ENCODE measurements at regions not wholly inside any gene's neighbourhood (a gene's known extent, or its start where the extent isn't known, plus 50 kb on each side); places are given as distances from the start of the nearest gene placed in this dataset.
"Not testable (repeated sequence)": the region's sequence is repeated elsewhere in the genome, so short reads cannot be mapped to it uniquely, and the experiment has no call there.

DNA sequence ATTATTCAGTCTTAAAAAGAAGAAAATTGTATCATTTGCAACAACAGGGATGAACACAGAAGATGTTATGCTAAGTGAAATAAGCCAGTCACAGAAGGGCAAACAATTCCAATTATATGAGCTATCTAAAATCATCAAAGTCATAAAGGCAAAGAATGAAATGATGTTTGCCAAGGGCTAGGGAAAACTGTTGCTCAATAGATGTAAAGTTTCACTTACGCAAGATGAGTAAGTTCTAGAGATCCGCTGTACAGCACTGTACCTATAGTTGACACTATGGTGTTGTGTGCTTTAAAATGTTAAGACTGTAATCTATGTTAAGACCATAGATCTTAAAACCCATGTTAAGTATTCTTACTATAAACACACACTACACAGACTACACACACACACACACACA lies 904.6 kb upstream of the LRRN3 start:
- no peak for DNase-seq

DNA sequence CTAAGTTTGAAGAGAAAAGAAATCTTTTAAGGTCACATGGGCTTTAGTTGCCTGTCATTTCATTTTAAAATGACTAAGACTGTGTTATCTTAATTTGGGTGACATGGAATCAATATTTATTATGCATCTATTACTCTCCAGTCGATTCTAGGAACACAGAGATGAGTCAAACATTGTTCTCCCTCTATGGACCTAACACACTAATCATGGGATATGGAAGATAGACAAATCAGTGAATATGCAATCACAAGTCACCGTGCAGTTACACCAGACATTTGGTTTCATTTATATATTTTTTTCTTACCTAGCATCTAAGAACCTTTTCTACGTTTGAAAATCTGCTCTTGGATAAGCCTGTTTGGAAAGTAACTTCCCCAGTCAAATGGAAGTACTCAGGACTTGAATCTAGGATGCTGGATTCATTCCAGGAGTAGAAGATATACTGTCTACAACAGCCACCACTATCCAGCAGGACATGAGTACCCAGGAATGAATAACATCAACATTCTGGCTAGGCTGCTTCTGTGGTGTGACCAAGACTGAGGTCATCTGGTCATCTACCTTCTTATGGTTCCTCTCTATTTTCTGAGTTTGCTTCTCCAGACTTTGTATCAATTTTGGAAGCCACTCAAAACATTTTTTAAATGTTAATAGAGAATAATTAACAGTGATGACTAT lies 902.9 kb upstream of the LRRN3 start:
- no peak for DNase-seq

DNA sequence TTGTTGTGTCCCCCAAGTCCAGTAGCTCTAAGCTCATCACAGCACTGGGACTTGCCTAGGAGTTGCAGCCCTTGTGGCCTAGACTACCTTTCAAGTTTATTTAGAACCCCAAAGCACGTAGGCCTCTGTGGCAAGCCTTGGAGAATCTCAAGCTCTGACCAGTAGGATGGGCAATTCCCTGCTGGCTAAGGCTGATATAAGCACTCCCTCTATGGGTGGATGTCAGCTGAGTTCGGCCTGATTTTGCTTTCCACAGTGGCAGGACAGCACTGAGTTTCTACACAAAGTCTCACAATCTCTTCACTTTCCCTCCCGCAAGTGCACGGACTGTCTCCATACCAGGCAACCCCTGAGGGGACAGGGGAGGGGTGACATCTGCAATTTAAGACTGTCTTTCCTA lies 886.4 kb upstream of the LRRN3 start:
- DNase-seq = no peak

DNA sequence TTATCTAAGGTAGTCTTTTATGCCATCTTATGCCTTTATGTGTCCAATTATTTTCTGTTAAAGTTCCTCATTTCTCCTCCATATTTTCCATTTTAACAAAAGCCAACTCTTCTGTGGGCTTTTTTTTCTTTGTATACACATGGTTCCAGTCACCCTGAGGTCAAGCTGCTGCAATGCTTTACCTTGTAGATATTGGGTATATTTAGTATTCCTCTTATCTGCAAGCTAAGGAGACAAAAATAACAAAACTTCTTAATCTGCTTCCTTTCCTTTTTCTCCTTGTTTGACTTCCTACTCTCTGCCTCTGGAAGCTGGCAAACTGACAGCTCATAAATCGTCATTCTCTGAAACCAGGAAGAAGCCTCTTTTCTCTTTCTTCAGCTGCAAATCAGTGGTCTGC lies 885.0 kb upstream of the LRRN3 start:
- DNase-seq = no peak

DNA sequence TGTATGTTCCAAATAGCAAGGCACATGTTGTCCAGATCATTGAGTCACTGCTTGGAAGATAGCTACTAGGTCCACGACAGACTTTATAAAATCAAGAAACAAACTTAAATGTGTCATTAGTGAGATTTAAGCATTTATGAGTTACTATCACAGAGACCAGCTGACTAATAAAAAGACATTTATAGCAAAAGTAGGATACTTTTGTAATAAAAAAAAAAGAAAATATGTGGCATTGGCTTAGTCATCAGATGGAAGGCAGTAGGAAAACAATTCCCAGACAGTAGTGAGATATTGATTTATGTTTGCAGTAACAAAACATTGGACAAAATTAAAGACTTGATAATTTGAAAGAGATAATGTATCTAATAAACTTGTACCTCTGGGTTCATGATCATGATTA lies 881.0 kb upstream of the LRRN3 start:
- DNase-seq = no peak

DNA sequence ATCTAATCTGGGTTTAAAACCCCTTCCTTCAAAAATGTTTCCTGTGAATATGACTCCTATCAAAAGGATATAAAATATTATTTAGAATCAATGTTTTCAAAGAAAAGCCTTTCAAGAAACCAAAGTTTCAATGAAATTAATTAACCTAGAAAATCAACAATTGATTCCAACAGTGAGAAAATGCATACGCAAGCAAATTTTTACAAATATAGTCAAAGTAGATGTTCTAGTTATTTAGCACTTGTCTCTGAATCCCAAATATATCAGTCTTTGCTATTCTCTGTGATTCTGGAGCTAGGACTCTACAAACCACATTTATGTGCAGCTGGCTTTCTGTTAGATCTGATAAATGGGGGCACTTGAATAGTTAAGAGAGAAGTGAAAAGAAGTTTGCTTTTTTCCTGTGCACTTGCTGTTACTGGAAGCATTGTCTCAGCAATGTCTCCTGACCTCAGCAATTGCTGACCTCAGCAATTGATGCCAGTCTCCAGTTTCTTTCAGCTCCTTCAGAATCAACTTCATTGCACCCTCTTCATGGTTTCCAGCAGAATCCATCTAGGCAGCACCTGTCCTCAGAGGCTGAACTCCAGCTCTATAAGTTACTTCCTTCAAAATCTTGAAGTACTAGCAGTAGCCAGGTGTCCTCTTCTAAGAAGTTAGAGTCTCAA lies 879.9 kb upstream of the LRRN3 start:
- no peak for DNase-seq

DNA sequence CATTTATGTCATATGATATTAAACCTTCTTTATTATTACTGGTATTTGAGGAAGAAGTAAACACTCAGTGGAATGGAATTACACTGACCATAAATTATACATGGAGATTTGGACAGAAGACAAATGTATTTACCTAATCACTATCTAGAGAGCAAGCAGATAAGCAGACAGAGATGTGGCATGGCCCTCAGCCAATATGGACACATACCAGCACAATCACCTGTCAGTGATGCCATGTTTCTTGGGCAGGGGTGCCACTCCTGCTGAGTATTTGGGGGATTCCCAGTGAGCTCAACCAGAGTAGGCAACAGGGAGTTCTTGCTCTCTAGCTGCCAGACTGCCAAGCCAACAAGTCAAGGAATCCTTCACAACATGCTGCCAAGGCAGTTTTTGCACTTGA lies 866.3 kb upstream of the LRRN3 start:
- DNase-seq = no peak

DNA sequence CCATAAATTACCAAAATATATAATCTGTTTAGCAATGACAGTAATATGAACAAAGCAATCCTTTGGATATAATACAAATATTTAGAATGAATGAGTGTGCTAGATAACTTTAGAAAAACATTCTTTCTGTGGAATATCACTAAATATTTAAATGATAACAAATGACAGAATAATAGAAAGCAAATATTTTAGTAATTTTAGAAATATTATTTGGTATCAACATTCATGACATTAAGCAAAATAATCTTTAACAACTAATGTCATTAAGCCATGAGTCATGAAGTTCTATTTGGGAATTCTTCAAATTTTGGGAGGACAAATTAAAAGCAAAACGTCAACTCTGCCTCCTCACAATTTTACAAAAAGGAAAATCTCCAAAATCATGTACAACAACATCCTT lies 844.8 kb upstream of the LRRN3 start:
- DNase-seq = no peak

DNA sequence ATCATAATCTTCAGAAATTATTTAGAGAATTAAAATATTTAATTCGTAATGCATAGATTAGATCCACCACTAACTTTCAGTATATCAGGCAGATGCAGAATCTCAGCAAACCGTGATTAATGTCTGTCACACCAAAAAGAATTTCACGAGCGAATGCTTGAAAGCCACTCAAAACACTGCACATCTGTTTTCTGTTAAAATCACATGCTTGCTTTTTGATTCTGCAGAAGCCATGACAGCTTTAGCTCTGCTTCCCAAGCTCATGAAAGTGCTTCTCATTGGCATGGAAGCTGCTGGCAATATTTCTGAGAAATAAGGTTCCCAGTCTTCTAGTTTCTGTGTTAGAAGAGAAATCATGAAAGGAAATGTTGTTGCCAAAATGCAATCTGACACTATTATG lies 837.8 kb upstream of the LRRN3 start:
- DNase-seq = no peak

DNA sequence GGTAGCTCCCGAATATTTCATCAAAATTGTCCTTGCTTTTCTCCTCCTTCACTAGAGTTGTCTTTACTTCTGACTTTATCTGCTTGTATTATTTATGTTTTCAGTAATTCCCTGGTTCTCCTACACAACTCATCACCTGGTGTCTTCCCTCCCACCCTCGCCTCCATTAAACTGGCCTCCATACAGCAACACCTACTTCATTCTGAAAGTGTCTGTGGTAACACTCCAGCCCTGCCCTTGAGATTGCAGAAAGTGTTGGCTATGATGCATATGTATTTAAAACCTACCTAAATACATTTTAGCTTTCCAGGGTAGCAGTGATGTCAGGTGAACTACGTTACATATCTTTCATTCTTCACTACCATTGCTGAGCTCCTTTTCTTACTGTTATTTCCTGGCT lies 833.3 kb upstream of the LRRN3 start:
- no peak for DNase-seq

DNA sequence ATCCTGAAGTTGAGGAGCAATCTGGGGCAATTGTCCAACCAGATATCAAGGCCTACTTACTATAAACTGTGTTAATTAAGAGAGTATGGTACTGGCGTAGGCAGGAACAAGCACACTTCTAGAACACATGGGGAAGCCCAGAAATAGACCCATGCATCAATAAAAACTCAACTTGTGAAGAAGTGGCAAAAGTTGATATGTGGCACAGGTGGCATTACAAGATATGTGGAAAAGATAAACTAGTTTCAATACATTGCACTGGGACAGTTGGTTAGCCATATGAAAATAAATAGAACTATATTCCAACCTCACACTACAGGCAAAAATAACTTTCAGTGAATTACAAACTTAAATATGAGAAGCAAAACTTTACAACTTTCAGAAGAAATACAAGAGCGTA lies 828.7 kb upstream of the LRRN3 start:
- no peak for DNase-seq

DNA sequence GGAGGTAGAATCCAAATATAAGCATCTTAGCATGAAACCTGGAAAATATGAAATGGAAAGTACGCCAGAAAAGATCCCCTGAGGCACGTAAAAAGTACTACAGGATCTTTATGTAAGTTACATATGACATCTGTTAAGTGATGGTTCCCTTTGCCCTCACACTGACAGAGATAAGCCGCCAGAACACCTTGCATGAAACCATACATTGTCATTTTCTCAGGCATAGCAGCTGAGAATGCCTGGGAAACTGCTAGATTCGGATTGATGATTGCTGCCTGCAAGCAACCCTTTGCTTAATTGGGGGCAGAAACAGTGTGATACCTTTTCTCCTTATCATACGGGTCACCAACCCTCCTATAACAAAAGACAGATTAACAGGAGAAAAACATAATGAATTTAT lies 826.6 kb upstream of the LRRN3 start:
- DNase-seq = no peak

DNA sequence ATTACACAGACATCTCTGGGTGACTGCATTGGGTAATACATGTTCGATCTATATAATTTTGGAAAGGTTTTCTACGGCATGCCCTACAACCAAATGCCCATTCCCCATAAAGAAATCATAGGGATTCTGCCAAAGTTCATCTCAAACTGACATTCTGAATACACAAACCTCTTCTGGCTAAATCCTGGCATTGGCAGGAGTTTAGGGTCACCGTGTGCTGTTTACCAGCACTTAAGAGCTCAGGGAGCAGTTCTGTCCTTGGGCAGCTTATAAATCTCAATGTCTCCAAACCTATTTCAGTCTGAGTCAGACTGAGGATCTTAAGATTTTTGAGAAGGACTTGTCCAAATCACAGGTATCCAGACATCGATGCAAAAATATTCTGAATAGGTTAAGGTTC lies 809.6 kb upstream of the LRRN3 start:
- no peak for DNase-seq

DNA sequence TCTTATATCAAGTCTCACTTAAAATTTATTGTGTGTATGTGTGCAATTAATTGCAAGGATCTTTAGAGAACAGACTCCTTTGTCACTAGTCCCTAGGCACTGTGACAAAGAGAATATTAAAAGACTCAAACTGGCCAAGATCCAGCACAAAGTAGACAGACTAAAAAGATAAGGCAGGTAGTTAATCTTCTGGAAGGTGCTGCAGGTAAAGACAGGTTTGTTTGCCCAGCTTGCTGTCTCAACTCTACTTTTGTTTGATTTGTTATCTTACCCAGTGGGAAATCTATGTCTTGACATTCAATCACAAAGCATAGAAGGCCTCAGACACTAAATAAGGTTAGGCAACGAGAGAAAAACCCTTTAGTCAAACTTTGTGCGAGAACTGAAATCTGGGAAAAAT lies 807.9 kb upstream of the LRRN3 start:
- no peak for DNase-seq

DNA sequence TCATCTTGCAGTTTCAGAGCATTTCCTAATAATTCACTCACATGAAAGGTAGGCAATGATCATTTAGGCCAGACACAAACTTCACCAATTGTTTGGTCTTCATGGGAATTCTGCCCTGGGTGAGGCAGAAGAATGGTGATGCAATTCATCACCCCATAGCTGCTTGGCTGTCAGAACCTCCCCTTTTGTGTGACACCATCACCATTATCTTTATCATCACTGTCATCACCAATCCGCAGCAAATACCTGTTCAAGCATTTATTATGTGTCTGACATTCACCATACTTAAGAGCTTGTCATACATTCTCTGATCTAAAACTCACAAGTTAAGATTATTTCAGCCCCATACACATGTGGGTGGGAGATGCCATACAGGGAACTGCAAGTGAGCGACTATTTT lies 799.5 kb upstream of the LRRN3 start:
- no peak for DNase-seq

DNA sequence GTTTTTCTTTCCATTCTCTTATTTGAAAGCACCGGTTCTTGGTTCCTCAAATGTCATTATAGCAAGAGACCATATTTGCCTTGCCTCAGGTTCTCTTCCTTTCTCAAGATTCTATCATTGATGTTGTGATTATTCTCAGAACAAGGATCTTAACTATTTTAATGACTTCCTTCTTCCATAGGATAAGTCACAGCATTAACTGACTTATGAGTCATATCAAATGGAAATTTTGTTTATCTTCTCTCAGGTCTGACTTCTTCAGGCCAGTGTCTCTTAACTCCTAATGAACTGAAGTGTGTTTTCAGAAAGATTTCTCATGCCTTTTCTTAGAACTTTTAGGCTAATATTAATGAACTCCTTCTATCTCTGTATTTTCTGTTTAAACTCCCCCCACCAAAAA lies 794.6 kb upstream of the LRRN3 start:
- DNase-seq = no peak

DNA sequence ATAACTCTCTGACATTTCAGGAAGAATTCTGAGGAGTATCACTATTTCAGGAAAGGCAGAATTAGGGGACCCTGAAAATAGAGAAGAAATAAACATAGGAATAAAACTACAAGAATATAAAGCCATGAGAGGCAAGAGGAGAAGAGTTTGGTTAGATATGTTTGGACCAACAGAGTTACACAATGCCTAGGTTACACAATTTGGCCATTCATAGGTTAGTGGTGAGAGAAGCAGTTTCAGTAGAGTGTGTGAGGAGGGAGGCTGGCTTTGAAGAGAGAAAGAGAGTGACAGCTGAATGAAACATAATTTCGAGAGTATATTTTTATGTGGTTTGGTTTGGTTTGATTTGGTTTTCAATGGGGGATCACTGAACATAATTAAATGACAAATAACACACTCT lies 783.2 kb upstream of the LRRN3 start:
- DNase-seq = no peak

DNA sequence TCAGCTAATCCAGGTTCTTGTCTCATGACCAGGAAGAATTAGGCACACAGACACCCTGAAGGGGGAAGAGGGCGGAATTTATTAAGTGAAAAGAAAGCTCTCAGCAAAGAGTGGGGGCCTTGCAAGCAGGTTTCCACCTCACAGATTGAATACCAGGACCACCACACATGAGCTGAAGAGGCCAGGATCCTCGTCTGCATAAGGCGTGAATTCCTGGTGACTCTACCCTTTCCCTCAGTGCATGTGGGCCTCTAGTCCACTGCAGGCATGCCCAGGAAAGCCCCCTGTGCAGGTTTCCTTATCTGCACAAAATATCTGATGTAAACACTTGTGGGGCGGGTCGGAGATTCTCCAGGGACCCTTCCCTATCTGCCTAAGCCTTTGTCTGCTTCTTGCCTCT lies 782.1 kb upstream of the LRRN3 start:
- DNase-seq = no peak

DNA sequence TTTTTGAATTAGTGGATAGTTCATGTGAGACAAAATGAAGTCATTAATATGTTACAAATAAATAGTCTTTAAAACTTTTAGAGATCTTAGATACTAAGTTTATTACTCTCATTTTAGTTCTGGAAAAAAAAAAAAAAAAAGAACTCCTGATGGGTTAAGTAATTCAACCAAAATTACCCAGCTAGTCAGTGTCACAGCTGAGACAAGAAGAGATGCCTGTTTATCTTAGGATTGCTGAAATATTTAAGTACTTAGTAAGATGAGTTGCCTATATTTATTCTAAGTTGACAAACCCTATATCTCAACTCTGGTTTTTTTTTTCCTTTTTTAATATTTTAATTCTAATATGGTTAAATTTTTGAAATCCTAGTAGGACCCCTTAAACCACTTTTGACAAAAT lies 781.0 kb upstream of the LRRN3 start:
- DNase-seq = no peak

DNA sequence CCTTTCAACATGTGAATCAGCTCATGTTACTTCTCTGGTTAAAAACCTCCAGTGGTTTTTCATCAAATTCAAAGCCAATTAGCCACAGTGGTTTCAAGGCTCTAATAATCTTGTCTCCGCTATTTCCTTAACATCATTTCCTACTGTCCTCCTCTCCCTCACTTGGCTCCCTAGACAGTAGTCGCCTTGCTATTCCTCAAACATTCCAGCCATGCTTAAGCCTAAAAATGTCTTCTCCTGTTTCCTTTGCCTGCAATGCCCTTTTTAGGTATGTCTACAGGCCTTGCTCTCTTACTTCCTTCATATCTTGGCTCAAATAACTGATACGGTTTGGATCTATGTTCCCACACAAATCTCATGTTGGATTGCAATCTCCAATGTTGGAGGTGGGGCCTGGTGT lies 779.4 kb upstream of the LRRN3 start:
- DNase-seq = no peak

DNA sequence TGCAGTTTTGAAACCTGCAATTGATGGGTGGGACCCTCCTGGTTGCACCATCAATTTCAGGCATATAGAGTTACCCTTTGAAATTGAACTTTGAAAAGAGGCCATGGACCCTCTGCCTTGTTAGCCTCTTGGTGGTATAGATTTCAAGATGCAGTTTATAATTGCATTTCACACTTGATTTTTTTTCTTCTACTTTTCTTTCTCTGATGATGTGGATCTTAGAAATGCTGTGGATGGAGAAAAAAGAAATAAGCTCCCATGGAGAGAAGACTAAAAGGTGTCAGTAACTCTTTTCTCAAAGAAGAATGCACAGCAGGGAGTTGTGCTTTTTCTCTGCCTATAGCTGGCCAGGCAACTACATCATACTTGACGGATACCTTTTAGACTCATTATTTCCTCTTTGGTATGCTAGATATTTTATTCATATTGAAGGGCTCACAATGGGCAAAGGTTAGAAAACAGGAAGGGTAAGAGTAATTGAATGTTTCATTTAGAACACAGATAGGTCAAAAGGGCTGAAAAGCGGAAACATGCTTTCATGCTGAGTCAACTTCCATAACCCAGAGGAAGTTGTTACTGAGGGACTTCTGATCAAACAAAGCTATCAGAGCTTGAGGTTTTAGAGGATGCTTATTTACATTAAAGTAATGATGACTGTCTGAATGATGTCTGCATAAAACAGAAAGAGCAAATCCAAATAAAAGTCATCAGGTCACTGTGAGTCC lies 773.2 kb upstream of the LRRN3 start:
- no peak for DNase-seq

DNA sequence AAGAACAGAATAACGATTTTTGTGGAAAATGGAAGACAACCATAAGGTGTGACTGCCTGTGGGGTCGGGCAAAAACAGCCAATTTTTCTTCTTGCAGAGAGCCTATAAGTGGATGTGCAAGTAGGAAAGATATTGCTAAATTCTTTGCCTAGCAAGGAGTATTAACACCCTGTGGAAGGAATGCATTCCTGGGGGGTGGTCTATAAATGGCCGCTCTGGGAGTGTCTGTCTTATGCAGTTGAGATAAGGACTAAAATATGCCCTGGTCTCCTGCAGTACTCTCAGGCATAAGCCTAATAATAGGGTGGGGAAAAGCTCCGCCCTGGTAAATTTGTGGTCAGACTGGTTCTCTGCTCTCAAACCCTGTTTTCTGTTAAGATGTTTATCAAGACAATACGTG lies 770.6 kb upstream of the LRRN3 start:
- not testable (repeated sequence) for DNase-seq

DNA sequence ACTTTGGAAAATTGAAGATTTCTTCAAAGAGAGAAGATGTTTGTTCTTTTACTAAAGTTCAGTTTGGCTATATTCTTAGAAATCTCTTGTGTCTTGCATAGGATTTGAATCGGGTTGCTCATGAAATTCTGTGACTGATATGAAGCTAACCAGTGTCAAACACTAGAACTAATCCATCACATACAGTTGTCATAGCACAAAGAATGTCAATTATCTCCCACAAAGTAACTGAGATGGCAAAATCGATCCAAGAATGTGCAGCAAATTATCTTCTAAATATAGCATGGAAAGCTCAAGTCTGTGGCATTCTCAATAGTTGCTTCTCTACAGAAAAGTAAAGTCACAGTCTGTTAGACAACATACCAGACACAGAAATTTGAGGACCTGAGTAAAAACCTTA lies 768.1 kb upstream of the LRRN3 start:
- no peak for DNase-seq

DNA sequence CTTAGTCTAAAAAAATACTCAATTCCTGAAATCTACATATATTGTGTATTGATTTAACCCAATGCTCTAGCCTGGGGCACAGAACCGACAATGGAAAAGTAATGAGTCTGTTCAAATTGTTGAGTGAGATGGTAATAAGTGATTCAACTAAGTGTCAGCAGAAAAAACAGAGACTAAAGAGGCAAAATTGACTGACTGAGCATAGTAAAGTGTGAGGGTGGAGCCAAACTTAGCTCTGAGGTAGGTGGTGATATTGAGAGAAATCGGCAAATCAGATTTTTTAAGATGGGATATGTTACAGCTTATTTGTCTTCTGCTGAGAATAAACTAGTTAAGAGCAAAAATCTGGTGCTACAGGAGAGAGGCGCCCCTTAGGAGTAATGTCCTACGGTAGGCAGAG lies 764.0 kb upstream of the LRRN3 start:
- no peak for DNase-seq

DNA sequence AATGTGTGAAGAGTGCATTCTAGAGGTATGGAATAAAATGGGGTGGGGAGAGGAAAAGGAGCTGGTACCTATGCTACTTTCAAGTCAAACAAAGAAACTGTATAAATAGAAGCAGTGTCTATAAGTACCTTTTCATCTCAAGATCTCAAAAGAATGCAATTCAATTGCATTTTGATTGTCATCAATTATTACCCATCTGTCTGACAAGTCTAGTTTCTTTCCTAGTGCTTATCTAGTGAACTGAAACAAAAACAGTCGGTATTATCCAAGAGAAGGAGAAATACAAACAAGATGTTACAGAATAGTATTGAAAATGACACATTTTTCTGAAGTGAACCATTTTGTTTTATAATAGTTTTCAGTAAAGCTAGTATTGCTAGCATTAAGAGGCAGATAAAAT lies 754.5 kb upstream of the LRRN3 start:
- DNase-seq = no peak

Measured in activated naive CD4-positive, alpha-beta T cell treated with anti-CD3 and anti-CD28 coated beads, Interleukin-2, amount 50 U/mL, for 16 hours (primary cell).